Hindlimb muscle (tissue), 1 donor: ENCODE measurements at regions not wholly inside any gene's neighbourhood (a gene's known extent, or its start where the extent isn't known, plus 50 kb on each side); places are given as distances from the start of the nearest gene placed in this dataset.

Experiments
- DNase-seq: peaks from one replicate; pipeline ENCODE4 v3.0.0-alpha.2; 2013

DNA sequence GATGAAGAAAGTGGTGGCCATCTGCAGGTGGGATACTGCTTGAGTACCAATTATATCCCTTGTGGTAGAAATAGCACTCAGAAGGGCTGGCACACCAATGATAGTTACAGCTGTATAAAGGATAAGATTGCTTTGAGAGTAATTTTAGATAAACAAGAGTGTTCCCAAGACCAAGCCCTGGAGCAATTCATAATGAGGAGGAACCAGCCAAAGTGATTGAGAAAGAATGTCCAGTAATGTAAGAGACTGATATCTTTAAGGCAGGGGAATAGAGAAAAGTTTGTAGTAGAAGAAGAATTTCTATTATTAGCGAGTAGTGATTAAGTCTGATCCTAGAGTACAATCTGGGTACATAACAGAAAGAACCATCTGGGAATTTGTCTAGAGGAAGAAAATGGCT is 945.1 kb downstream of the OTOL1 start:
- no peak for DNase-seq

DNA sequence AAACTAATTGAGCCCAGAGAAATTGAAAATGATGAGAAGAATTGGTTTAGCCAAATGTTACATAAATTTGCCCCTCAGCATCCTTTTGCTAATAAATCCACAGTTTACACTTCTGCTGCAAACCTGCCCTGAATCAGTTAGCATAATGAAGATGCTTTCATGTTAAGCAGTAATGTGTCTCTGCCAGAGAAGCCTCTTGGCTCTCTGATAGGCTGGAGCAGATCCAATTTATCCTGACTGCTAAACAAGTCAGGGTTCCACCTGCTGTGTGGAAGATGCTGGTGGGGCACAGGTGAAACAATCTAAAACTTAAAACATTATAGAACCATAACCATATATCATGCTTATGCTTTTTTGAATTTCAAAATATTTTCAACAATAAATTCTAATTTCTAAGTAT is 946.8 kb downstream of the OTOL1 start:
- DNase-seq, result no peak

DNA sequence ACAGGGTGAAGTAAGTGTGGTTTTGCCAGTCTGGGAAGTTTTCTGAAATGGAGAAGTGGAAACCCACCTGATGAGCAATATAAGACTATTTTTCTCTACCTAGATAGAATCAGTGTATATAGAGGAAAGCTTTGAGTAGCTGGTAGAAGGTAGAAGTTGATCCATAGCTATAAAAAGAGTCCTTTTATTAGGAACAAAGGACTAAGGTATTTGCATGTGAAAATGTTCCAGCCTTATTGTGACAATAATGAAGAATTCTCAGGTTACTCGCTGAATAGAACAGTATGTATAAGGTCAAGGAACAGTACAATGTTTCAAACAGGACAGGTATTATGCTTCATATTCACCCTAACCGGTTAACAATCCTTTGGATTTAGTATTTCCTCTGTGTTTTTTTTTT is 972.2 kb downstream of the OTOL1 start:
- no peak for DNase-seq

DNA sequence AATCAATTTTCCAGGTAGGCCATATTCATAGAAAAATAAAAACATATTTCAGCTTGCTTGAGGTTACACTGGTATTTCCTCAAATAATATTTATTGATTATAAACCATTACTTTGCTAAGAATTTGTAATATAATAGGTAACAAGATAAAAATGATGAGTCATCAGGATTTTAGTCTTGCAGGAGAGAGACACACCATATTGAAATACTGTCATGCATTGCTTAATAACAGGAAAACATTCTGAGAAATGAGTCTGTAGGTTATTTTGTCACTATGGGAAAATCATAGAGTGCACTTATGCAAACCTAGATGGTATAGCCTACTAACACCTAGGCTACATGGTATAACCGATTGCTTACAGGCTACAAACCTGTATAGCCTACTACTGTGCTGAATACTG is 990.5 kb downstream of the OTOL1 start:
- DNase-seq, result no peak

DNA sequence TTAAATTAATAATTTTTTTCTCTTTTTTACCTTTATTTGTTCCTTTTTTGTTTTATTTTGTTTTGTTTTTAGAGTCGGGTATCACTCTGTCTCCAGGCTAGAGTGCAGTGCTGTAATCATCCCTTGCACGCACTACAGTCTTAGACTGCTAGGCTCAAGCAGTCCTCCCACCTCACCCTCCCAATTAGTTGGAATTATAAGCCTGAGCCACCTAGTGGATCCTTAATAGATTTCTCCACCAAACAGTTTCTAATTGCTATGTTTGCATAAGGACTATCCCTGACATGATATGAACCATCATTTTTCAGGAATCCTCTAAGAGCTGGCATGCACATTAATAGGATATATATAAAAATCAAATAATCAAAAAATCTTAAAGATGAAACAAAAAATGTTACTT is 993.2 kb downstream of the OTOL1 start:
- DNase-seq, result no peak

DNA sequence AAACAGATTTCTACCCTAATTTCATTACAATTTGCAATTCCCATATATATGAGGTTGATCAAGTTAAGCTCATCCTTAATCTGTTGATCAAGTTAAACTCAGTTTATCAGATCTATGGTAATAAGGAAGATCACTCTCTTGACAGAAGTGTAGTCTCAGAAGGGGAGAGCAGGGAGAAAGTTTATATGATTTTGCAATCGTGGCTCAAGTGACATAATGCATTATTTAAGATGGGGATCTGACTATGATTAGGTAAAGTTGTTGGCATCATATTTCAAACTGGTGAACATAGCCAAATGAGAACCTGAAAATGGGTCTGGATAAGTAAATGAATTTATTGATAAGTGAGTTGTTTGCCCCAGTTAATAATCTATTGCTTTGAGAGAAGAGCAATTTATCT is 995.3 kb downstream of the OTOL1 start:
- no peak for DNase-seq

DNA sequence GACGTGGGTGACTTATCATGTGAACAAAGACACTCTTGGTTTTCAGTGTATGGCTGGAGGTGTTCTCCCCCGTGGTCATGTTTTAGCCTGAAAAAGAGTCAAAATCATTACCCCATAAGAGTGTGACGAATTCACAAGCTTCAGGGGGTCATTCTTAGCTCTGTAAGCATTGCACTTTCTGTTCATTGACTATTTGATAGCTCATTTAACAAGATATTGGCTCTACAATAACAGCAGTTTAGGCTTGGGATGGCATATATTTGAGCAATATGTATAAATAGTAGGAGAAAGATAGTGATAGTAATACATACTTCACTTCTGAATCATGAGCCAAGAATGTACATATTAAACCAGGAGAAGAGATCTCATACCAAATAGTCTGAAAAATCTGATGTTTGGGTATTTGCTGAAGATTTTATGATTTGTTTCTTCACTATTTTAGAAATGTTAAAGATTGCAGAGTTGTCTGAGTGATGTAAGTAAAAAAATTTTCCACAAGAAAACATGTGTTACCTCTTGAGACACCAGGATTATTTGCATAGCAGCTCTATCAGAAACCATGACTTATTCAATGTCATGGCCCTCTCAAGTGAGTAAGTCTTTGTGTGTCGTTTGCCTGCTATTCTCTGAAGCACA is 996.0 kb downstream of the OTOL1 start:
- DNase-seq, result no peak

DNA sequence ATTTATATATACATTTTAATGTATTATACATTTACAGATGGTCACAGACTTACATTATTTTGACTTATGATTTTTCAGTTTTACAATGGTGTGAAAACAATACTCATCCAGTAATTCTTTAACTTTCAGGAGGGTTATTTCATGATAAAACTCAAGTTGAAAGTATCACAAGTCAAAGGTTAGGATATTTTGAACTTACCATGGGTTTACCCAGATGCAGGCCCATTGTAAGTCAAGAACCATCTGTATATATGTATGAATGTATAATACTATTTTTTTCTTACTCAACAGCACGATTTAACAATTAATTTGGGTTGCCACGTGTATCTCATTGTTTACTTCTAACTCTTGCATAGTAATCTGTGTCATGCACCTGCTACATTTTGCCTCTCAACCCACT is 1002.0 kb downstream of the OTOL1 start:
- DNase-seq, result no peak

DNA sequence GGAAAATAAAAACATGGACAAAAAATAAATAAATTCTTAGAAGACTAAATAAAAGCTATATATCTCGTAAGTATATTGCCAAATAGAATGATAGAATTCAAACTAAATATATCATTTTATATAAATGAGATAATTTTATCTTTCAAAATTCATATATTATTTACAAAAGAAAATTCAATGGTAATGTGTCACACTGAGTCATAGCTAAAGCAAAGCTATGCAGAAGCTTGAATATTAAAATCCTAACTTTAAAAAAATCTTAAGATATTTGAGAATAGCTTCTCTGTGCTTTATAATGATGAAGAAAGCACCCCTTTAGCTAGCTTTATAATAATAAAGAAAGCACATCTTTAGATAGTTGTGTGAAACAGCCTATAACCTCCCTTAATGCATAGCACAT is 1010.8 kb downstream of the OTOL1 start:
- DNase-seq, result no peak

DNA sequence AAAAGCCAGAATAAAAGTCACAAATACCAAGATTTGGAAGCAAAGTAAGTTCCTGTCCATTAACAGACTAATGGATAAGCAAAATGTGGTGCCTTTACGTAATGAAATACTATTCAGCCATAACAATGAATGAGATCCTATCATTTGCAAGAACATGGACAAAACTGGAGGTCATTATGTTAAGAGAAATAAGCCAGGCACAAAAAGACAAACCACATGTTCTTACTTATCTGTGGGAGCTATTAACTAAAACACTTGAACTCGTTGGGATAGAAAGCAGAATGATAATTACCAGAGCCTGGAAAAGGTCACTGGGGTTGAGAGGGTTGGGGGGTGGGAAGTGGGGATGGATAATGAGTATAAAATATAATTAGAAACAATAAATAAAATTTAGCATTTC is 1015.9 kb downstream of the OTOL1 start:
- no peak for DNase-seq

DNA sequence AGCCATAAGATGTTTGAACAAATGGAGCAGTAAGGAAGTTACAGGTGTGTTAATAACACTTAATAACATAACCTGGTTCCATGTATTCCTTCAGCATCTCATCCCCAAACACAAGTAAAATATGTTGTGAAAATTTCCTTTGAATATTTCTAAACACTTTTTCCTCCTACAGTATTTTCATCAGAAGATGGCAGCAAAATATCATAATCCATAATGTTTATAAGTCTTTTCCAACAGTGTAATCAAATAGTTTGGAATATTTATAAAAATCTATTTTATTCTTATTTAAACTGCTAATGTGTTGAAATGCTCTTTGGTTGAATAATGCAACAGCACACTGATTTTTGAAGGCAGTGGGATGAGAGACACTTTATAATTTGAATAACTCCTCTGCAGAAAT is 1020.5 kb downstream of the OTOL1 start:
- DNase-seq, result no peak

DNA sequence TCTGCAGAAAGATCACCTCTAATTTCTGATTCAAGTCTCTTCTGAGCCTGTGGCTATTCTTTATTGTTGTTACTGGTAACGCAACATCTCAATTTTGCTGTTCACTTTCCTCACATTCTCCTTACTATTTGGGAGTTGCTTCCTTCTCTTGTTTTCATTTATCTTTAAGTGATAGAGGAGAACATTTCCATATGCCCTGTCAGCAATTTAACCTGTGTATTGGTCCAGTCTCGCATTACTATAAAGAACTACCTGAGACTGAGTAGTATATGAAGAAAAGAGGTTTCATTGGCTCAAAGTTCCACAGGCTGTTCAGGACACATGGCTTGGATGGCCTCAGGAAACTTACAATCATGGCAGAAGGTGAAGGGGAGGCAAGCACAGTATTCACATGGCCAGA is 1025.1 kb downstream of the OTOL1 start:
- DNase-seq, result no peak

DNA sequence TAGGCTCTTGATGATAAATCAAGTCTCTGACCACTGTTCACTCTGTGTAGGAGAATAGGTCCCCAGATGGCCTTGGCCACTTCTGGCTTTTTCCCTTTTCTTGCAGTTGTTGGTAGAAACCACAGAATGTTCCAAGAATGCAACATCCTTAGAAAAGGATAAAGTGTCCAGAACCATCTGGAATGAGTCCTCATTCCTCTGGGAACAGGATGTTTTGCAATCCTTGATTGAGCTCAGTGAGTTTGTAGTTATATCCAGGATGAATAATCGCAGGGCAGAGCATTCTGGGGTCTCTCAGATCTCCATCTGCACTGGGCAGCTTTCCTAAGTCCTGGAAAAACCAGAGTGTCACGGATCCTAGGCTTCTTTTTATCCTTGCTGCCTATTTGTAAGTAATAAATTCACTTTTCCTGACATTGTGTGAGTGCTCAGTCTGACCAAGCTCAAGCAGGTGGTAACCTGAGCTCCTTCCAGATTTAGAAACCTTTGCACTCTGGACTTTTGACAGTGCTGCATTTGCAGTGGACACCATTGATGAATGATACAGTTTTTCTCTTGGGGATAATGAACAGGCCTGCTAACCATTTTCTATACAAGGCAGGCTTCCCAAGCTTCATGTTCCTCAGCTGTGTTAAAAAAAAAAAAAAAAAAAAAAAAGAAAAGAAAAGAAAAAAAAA is 1028.6 kb downstream of the OTOL1 start:
- DNase-seq, result peak; percentile 73

DNA sequence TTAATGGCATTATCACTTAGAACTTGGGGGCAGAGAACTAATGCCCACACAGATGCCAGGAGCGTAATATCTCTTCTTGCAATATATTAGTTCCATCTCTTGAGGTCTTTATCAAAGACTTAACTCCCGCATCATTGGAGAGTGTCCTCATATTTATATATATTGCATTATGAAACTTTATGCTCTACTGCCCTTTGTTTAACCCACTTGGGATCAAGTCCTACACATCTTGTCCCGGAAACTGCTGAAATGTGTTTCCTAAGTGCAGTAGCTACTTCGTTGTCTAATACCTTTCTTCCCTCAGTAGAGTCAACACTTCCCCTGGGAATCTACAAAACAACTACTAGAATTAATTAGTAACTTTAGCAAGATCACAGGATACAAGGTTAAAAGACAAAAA is 1029.2 kb downstream of the OTOL1 start:
- DNase-seq, result peak; percentile 6

DNA sequence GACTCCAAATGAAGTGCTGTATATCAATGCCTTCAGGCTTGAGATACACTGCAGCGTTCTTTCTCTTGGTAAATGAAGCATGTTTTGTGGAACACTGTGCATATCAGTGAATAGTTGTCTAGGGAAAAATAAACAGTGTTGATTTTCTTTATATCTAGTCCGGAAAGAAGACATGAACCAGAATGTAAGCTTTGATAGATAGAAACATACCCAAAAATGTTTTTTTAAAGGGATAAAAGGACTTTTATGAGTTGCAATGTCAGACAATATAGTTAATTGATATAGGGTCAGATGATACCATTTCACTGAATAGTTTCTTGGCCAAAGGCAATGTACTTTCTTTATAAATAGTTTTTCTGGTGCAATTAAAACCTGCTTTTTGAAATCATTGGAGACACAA is 1037.8 kb downstream of the OTOL1 start:
- no peak for DNase-seq

DNA sequence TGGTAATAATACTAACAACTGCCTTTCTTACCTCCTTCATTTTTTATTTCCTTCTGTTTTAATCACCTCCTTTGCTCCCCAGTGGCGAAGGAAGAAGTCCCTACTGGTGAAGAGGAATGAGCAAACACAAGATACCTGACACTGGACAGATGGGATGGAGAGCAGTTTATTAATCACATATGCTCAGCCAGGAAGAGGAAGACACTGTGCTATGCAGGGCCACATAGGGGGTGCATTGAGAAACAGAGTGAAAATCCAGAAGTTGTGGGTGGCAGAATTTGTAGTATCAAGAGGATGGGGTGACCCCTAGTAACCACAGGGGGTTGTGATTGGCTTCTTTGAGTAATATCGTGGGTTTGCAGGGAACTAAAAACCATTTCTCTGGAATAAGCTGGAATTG is 1041.9 kb downstream of the OTOL1 start:
- no peak for DNase-seq

DNA sequence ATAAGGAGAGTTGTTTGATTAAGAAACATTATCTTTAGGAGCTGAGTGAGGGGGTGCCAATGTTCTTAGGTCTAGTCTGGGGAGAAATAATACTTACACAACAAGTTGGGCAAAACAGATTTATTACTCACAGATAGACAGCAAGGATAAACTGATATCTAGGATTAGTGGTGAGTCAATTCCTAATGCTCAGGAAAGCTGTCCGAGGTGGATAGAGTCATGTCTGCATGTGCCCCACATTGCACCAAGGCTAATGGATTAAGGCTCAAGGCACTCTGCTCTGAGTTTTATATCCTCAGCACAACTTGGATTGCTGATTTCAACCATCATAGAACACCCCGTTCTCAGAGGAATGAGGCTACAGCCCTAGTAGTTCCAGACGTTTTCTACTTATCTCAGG is 1042.3 kb downstream of the OTOL1 start:
- no peak for DNase-seq

DNA sequence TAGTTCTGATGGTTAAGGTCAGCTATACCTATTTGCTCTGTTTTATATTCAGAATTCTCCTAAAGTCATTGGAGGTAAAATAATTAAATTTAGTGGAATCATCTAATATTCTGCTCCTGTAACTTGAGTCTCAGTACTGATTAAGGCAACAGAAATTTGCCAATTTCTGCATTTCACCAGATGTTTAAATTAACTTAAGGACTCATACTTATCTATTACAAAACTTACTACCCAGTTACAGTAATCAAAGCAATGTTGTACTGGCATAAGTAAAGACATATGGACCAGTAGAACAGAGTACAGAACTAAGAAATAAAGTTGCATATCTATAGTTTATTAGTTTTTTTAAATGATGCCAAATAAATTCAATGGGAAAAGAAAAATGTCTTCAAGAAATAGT is 1043.8 kb downstream of the OTOL1 start:
- no peak for DNase-seq

DNA sequence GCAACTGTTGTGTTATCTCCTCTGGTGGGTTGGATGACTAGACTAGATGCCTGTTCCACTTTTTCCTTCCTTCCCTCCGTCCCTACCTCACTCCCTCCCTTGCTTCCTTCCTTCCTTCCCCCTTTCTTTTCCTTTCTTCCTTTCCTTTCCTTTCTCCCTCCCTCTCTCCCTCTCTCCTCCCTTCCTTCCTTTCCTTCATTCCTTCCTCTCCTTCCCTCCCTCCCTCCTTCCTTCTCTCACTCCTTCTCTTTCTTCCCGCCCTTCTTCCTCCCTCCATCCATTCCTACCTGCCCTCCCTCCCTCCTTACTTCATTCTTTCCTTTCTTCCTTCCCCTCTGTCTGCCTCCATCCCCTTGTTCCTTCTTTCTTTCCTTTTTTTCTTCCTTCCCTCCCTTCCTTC is 1045.3 kb downstream of the OTOL1 start:
- DNase-seq, result no peak

DNA sequence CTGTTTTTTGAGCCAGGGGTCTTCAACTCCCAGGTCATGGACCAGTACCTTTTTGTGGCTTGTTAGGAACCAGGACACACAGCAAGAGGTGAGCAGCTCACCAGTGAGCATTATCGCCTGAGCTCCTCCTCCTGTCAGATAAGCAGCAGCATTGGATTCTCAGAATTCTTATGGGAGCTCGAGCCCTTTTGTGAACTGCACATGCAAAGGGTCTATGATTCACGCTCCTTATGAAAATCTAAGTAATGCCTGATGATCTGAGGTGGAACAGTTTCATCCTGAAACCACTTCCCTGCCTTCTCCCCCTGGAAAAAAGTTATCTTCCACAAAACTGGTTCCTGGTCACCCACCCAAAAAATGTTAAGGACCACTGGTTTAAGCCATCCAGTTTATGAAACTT is 1047.6 kb downstream of the OTOL1 start:
- DNase-seq, result no peak

DNA sequence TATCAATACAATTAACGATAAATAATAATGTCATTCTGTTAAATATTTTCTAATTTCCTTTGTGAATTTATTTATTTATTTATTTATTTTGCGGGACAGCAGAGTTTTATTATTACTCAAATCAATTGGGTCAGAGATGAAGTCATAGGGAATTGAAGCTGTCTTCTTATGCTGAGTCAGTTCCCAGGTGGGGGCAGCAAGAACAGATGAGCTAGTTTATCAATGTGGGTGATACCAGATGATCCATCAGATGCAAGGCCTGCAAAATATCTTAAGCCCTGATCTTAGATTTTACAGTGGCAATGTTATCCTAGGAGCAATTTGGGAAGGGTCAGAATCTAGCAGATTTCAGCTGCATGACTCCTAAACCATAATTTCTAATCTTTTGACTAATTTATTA is 1050.3 kb downstream of the OTOL1 start:
- no peak for DNase-seq

DNA sequence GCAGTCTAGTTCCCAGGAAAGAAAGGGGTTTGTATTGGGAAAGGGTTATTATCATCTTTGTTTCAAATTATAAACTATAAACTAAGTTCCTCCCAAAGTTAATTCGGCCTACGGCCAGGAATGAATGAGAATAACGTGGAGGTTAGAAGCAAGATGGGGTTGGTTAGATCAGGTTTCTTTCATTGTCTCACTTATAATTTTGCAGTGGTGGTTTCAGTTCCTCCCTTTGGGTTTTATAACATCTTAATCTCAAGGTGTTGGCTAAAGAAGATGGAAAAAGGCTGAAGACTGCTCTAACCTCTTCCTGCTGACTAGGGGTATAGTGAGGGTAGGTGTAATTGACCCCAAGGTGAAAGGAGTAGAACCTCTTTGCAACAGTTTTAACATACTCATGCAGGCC is 1050.7 kb downstream of the OTOL1 start:
- no peak for DNase-seq

DNA sequence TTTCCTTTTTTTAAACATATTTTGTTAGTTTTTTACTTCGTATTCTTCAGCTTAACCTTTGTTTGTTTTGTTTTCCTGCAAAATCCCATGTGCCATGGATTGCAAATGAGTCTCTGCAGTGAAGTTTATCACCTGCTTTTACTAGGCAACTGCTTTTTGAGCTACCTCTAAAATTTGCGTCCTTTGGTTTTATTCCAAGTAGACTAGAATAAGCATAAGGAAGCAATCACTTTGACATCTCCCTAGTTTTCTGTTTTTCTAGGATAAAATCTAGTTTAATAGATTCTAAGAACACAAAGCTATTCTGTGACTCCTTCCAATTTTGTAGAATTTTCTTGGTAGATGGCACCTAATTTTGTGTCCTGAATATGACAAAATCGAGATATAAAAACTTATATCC is 1059.2 kb downstream of the OTOL1 start:
- DNase-seq, result no peak

DNA sequence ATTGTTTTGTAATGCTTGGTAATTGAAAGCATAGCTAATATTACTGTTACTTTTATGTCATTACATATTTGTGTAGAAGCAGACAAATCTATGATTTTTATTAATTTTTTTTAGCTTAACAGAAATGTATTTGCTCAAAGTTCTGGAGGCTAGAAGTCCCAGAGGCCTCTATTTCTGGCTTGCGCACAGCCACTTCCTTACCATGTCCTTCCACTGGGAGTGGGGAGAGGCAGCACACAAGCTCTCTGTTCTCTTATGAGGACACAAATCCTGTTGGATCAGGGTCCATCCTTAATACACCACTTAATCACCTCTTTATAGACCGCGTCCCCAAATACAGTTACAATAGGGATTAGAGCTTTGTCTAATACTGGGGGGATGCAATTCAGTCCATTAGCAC is 1061.4 kb downstream of the OTOL1 start:
- DNase-seq, result peak; percentile 10

DNA sequence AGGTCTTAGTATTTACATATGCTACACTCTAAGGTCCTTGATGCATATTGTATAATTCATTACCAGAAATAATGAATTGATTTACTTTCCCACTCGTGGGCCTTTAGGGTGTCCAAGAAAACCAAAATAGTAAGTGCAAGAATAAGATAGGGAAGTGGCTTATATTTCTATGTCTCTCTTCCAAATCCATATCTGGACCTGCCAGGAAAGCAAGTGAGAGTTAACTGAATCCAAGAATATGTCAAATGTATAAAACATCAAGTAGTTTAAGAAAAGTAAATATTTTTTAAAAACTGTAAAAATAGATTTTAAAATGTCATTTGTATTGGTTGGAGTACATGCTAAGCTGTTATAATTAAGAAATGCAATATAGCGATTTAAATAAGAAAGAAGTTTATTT is 1072.1 kb downstream of the OTOL1 start:
- no peak for DNase-seq
